ENCODE measurements at regions not wholly inside any gene's neighbourhood (a gene's known extent, or its start where the extent isn't known, plus 50 kb on each side); places are given as distances from the start of the nearest gene placed in this dataset.

GRCh38 chr16:62882552-62883221, 846.4 kb upstream of the CDH8 start:
- TF ChIP-seq CTCF (IDR thresholded peaks at IDR 0.05) (no peak), POLR2A (IDR thresholded peaks at IDR 0.05) (no peak)
